ENCODE measurements at regions not wholly inside any gene's neighbourhood (a gene's known extent, or its start where the extent isn't known, plus 50 kb on each side); places are given as distances from the start of the nearest gene placed in this dataset.

DNA sequence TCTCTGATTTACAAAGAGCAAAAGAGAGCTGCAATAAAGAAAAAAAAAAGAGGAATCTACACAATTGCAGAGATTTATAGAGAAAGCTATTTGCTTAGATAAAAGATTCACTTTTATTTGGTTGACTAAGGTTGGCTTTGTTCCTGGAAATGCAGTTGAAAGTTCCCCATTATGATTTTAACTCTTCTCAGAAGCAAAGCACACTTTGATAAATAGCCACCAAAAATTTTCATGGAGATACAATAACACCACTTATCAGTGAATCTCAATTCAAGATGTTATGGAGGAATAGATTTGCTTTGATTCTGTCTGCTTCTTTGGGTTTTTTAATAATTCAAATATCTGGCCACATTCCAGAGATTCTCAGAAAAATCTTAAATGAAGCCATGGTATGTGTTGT is 88.5 kb upstream of the ANO3 start:
- intact Hi-C loops (cut with DNase I), result no loop called here
- Histone ChIP-seq H3K27me3 (no peaks in the 10 kb centered on the region), H3K4me3 (no peak overlapping the region), H3K4me1 (peaks cover 0 to 24% (median 14%) of the 10 kb centered on the region in 4 donors), H3K9me3 (no peaks in the 10 kb centered on the region), H3K27ac (replicated peaks in 1 of 4) (peak overlapping the region; percentile 32 to 55 (median 44)), H3K36me3 (no peaks in the 10 kb centered on the region)
- TF ChIP-seq POLR2AphosphoS5 (IDR thresholded peaks at IDR 0.05), result no peak
- no peak for TF ChIP-seq EP300 (IDR thresholded peaks at IDR 0.05)
- TF ChIP-seq CTCF (IDR thresholded peaks at IDR 0.05), result no peak
- no peak for TF ChIP-seq POLR2A (IDR thresholded peaks at IDR 0.05; ENCODE audit: low read depth)
- DNase-seq (ENCODE audit: extremely low spot score), result no peak

- H3K27me3 ChIP-seq, result no peaks in the 10 kb centered on the region
- peaks cover 0 to 24% (median 14%) of the 10 kb centered on the region in 4 donors for H3K4me1 ChIP-seq
- H3K36me3 ChIP-seq, result no peaks in the 10 kb centered on the region
- WGBS, result 15% methylated on average over 2 of the region's 2 CpGs
- no peaks in the 10 kb centered on the region for H3K9me3 ChIP-seq
- peak overlapping the region; percentile 32 to 55 (median 44) for H3K27ac ChIP-seq (replicated peaks in 1 of 4)
- no peak for TF ChIP-seq POLR2A (IDR thresholded peaks at IDR 0.05; ENCODE audit: low read depth)
- TF ChIP-seq POLR2AphosphoS5 (IDR thresholded peaks at IDR 0.05), result no peak
- H3K4me3 ChIP-seq, result no peak overlapping the region
- DNase-seq (ENCODE audit: extremely low spot score), result no peak
- intact Hi-C loops (cut with DNase I), result no loop called here
Measured at GRCh38 chr11:26244207-26244606, 87.7 kb upstream of the ANO3 start.

GRCh38 chr11:26245046-26245445 is 86.9 kb upstream of the ANO3 start:
- no peak for TF ChIP-seq POLR2A (IDR thresholded peaks at IDR 0.05; ENCODE audit: low read depth)
- TF ChIP-seq POLR2AphosphoS5 (IDR thresholded peaks at IDR 0.05), result no peak
- no peak for TF ChIP-seq EP300 (IDR thresholded peaks at IDR 0.05)
- TF ChIP-seq CTCF (IDR thresholded peaks at IDR 0.05), result no peak

GRCh38 chr11:26247340-26247739 is 84.6 kb upstream of the ANO3 start:
- H3K4me3 ChIP-seq, result no peak overlapping the region
- no peak for DNase-seq (ENCODE audit: extremely low spot score)
- no peak overlapping the region for H3K27ac ChIP-seq (replicated peaks in 1 of 4)

More at GRCh38 chr11:26245046-26245445, 86.9 kb upstream of the ANO3 start:
- DNase-seq (ENCODE audit: extremely low spot score), result no peak
- Histone ChIP-seq H3K4me3 (no peak overlapping the region), H3K27me3 (no peaks in the 10 kb centered on the region), H3K36me3 (no peaks in the 10 kb centered on the region), H3K9me3 (no peaks in the 10 kb centered on the region), H3K27ac (replicated peaks in 1 of 4) (no peak overlapping the region), H3K4me1 (peaks cover 0 to 24% (median 14%) of the 10 kb centered on the region in 4 donors)
- intact Hi-C loops (cut with DNase I), result no loop called here
- WGBS, result 94% methylated on average over 1 of the region's 1 CpG

GRCh38 chr11:26248661-26249060 is 83.3 kb upstream of the ANO3 start:
- H3K27me3 ChIP-seq, result no peaks in the 10 kb centered on the region
- no peak for DNase-seq (ENCODE audit: extremely low spot score)
- no peaks in the 10 kb centered on the region for H3K9me3 ChIP-seq
- intact Hi-C loops (cut with DNase I), result no loop called here
- H3K27ac ChIP-seq (replicated peaks in 1 of 4), result no peak overlapping the region
- TF ChIP-seq EP300 (IDR thresholded peaks at IDR 0.05) (no peak), CTCF (IDR thresholded peaks at IDR 0.05) (no peak), POLR2A (IDR thresholded peaks at IDR 0.05; ENCODE audit: low read depth) (no peak), POLR2AphosphoS5 (IDR thresholded peaks at IDR 0.05) (no peak)
- WGBS, result 87% methylated on average over 8 of the region's 8 CpGs
- peaks cover 0 to 16% (median 7%) of the 10 kb centered on the region in 4 donors for H3K4me1 ChIP-seq
- H3K36me3 ChIP-seq, result no peaks in the 10 kb centered on the region
- H3K4me3 ChIP-seq, result no peak overlapping the region

More at GRCh38 chr11:26247340-26247739, 84.6 kb upstream of the ANO3 start:
- H3K9me3 ChIP-seq, result no peaks in the 10 kb centered on the region
- peaks cover 0 to 24% (median 14%) of the 10 kb centered on the region in 4 donors for H3K4me1 ChIP-seq
- no peaks in the 10 kb centered on the region for H3K27me3 ChIP-seq
- H3K36me3 ChIP-seq, result no peaks in the 10 kb centered on the region
- intact Hi-C loops (cut with DNase I), result no loop called here
- no peak for TF ChIP-seq CTCF (IDR thresholded peaks at IDR 0.05)
- TF ChIP-seq POLR2A (IDR thresholded peaks at IDR 0.05; ENCODE audit: low read depth), result no peak
- no peak for TF ChIP-seq EP300 (IDR thresholded peaks at IDR 0.05)
- no peak for TF ChIP-seq POLR2AphosphoS5 (IDR thresholded peaks at IDR 0.05)
